SJSA1 (cell line): ENCODE measurements at regions not wholly inside any gene's neighbourhood (a gene's known extent, or its start where the extent isn't known, plus 50 kb on each side); places are given as distances from the start of the nearest gene placed in this dataset.

Experiments used
- DNase-seq, 2 experiments: peaks; one replicate each; pipeline ENCODE4 v3.0.0-alpha.2; 2015 to 2020; ENCODE audit warnings: low spot score in 2 of 2, low read depth in 1 of 2
- H3K27ac ChIP-seq: fragments of 250-450 bp; sonication (Bioruptor Pico); 2 replicates; pipeline ENCODE4 v1.5.1; 2020; ENCODE audit warnings: mild to moderate bottlenecking, moderate library complexity
- H3K27me3 ChIP-seq: fragments of 250-450 bp; sonication (Bioruptor Pico); replicated peaks from 2 replicates; pipeline ENCODE4 v1.5.1; 2020; ENCODE audit warnings: mild to moderate bottlenecking, moderate library complexity
- H3K36me3 ChIP-seq: fragments of 250-450 bp; sonication (Bioruptor Pico); 2 replicates; pipeline ENCODE4 v1.5.1; 2020; ENCODE audit warnings: mild to moderate bottlenecking
- H3K4me1 ChIP-seq: fragments of 250-450 bp; sonication (Bioruptor Pico); replicated peaks from 2 replicates; pipeline ENCODE4 v1.6.1; 2021; ENCODE audit warnings: mild to moderate bottlenecking
- H3K4me3 ChIP-seq: fragments of 250-450 bp; sonication (Bioruptor Pico); 2 replicates; pipeline ENCODE4 v1.5.1; 2020; ENCODE audit warnings: mild to moderate bottlenecking
- H3K9me3 ChIP-seq: fragments of 250-450 bp; sonication (Bioruptor Pico); replicated peaks from 2 replicates; pipeline ENCODE4 v1.5.1; 2020; ENCODE audit warnings: mild to moderate bottlenecking

DNA sequence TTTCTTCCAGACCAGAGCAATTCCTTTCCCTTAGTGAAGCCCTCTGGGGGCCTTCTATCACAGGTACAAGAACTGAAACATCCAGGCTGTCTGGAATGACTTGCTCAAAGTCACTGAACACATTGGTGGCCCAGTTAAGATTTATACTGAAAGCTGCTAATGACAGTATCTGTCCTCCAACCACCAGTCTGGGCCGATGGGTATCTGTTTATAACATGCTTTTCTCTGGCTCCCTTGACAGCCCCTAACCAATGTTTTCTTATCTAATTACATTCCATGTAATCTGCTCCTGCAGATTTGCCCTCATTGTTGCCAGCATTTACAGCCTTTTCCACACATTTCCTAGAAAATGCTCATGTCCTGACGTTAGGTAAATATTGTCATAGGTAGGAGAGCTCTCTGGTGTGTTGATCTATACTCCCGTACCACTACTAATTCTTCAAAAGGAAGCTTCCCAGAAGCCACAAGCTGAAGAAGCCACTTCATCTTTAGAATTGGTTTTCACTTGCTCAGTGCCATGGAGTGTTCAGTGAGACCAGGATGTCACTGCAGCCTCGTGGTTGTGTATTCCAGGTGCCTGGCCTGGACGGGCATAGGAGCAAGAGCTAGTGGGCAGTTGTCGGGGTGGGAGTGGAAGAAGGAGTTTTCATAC, 163.9 kb downstream of the TSEN15 start:
- H3K4me1 ChIP-seq, result peaks cover 8% of the 10 kb centered on the region
- H3K4me3 ChIP-seq, result no peak overlapping the region
- no peaks in the 10 kb centered on the region for H3K9me3 ChIP-seq
- no peaks in the 10 kb centered on the region for H3K36me3 ChIP-seq
- H3K27me3 ChIP-seq, result no peaks in the 10 kb centered on the region
- H3K27ac ChIP-seq, result no peak overlapping the region
- DNase-seq, result no peak

DNA sequence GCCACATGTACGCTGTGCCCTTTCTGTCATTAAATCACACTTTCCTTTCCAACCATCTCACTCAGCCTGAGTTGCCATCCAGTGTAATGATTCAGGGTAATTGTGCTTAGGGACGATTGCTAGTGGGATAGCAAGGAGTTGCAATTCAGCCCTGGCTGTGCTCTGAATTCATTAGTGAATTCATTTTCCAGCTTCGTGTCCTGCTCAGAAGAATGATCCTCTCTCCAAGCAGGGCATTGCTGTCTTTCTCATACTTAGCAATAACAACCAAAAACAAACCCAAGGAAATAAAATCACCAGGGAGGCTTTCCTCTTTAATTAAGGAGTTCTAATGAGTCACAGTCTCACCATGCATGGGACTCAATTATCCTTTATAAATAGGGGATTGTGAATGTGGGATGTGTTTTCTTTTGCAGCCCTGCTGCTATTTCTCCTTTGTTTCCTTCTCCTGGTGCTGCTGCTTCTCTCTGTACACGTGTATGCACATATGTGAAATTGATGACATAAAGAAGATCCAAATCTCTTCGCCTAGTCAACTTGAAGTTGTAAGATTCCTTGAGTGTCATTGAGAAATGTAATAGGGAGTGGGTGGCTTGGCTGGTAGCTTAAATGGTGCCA, 167.0 kb downstream of the TSEN15 start:
- H3K27ac ChIP-seq, result no peak overlapping the region
- no peak overlapping the region for H3K4me3 ChIP-seq
- no peaks in the 10 kb centered on the region for H3K27me3 ChIP-seq
- DNase-seq, result no peak
- H3K36me3 ChIP-seq, result no peaks in the 10 kb centered on the region
- no peaks in the 10 kb centered on the region for H3K9me3 ChIP-seq
- H3K4me1 ChIP-seq, result no peaks in the 10 kb centered on the region

DNA sequence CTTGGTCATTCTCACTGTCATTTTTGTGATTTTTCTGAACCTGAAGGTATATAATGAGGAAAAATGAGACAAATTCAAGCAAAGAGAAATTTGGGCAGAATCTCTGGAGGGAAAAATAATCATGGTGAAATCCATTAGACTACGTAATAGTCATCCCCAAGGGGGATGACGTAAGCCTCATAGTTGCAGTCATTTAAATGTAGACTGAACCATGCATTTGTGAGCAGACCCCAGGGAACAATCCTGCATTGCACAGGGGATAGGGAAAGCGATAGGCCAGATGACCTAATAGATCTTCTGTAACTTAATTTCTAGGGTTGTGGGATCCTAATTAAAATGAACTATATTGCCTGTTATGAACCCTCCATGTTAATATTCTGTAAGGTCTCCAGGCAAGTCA, 167.4 kb upstream of the C1orf21 start:
- no peak overlapping the region for H3K4me3 ChIP-seq
- H3K27me3 ChIP-seq, result no peaks in the 10 kb centered on the region
- no peak overlapping the region for H3K27ac ChIP-seq
- DNase-seq, result no peak
- no peaks in the 10 kb centered on the region for H3K9me3 ChIP-seq
- H3K36me3 ChIP-seq, result no peaks in the 10 kb centered on the region
- H3K4me1 ChIP-seq, result no peaks in the 10 kb centered on the region

DNA sequence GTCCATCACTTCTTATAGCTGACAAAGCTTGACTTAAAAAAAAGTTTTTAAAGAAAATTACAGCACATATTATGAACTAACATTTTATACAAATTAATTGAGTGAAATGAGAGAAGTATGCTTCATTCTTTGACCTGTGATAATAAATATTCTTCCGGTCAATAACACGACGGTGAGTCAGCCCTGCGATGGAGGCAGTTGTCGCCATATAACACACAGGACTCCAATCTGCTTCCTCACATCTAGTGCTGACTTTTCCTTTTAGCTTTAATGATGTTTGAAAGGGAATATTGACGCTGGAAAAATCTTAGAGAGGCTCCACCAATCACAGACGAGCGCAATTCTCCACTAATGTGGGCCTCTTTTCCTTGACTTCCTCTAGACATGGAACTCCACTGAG, 166.9 kb upstream of the C1orf21 start:
- Histone ChIP-seq H3K4me3 (no peak overlapping the region), H3K27me3 (no peaks in the 10 kb centered on the region), H3K9me3 (no peaks in the 10 kb centered on the region), H3K27ac (no peak overlapping the region), H3K4me1 (no peaks in the 10 kb centered on the region), H3K36me3 (no peaks in the 10 kb centered on the region)
- DNase-seq, result no peak

DNA sequence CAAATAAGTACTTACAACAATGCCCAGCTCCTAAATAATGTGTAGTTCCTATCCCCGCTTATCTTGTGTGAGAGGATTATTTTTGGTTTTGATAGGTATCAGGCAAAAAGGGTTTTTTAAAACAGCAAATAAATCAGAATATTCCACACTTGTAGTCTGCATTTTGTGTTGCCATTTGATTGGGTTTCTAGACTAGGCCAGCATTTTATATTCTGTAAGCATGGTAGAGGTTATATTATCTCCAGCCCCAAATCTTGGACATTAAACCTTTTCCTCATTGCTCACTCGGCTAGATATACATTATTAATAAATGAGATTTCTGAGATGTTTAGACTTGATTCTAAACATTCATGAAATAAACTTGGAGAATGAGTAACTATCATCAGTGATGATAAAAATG, 165.7 kb upstream of the C1orf21 start:
- DNase-seq, result no peak
- Histone ChIP-seq H3K4me3 (no peak overlapping the region), H3K27me3 (no peaks in the 10 kb centered on the region), H3K27ac (no peak overlapping the region), H3K9me3 (no peaks in the 10 kb centered on the region), H3K36me3 (no peaks in the 10 kb centered on the region), H3K4me1 (no peaks in the 10 kb centered on the region)

DNA sequence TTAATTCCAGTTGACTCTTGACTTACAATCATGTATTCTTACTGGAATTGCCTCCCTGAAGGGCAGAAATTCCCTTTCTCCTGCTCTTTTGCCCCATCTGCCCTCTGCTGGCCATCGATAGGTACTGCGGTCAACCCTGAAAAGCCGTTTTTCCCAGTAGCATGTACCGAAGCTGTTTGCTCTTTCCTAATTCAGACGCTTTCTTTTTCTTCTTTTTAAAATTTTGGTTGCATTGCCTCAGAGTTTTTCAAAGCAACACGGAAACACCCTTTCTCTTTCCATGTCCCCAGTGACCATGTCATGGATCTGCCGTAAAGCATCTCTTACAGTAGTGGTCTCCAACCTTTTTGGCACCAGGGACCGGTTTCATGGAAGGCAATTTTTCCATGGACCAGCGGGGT, 164.2 kb upstream of the C1orf21 start:
- H3K9me3 ChIP-seq, result no peaks in the 10 kb centered on the region
- no peak overlapping the region for H3K4me3 ChIP-seq

DNA sequence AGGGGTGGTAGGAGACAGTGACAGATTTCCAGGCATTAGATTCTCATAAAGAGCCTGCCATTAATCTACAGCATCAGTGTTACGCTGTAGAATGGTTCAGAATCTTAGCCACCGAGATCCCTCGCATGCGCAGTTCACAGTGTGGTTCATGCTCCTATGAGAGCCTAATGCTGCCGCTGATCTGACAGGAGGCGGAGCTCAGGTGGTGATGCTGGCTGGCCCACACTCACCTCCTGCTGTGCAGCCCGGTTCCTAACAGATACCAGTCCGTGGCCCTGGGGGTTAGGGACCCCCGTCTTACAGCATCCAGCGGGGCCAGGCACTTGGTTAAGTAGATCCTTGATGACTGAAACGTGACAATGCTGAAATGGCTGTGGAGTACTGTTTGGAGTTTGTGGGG, 163.6 kb upstream of the C1orf21 start:
- Histone ChIP-seq H3K4me1 (no peaks in the 10 kb centered on the region), H3K27ac (no peak overlapping the region), H3K4me3 (no peak overlapping the region), H3K36me3 (no peaks in the 10 kb centered on the region), H3K9me3 (no peaks in the 10 kb centered on the region), H3K27me3 (no peaks in the 10 kb centered on the region)
- no peak for DNase-seq

More for the DNA sequence above, 164.2 kb upstream of the C1orf21 start:
- Histone ChIP-seq H3K36me3 (no peaks in the 10 kb centered on the region), H3K27me3 (no peaks in the 10 kb centered on the region), H3K27ac (no peak overlapping the region), H3K4me1 (no peaks in the 10 kb centered on the region)
- peak in 1 of 2 experiments; percentile 56 for DNase-seq

DNA sequence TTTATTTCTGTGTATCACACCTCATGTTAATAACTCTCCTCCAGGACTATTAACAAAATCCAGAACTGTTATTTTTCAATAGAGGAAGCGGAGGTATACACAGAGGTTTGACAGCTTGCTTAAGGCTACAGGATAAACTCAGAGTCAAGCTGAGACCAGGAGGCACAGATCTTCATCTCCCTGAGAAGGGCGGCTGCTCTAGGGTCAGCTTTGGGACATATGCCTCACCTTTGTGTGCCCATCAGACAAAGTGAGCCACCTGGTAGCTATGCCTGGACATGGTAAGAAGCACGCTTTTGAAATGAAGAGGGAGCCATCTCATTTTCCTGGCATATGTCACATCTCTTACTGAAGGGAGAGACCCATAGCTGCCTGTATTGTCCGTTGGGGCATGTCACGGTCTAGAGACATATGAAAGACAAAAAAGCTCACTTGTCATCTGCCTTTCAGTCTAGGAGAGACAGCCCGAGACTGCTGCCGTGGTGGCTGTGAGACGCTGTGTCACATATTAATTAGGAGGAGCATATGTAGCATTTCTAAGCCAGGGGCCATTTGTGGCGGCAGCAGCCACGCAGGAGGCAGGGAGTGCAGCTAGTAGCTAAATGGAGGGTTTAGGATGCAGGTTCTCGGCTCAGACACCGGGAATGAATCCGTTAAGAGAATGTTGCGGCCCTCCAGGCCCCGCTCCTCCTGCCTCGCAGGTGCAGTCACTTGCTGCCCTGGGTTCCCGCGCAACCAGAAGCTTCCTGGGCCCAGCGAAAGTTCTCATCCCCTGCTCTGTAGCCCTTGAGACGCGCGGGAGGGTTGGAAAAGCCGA, 161.3 kb upstream of the C1orf21 start:
- Histone ChIP-seq H3K36me3 (no peaks in the 10 kb centered on the region), H3K27ac (no peak overlapping the region), H3K4me1 (no peaks in the 10 kb centered on the region), H3K27me3 (no peaks in the 10 kb centered on the region), H3K9me3 (no peaks in the 10 kb centered on the region), H3K4me3 (no peak overlapping the region)
- DNase-seq, result no peak

DNA sequence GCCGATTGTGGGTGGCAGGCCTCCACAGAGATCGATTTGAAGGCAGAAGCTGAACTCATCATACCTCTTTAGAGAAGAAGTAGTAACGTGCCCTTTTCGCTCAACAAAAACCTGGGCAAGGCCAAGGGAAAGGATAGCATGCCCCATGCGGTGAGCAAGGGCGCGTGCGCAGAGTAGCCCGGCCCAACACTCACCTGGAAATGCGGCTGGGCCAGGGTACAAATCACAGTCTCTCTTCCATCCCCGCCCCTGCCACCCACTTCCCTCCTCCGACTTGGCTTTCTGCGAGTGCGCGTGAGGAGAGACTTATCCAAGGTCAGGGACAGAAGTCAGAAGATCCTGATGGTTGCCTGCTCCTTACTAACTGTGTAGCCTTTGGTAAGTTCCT, 160.7 kb upstream of the C1orf21 start:
- no peak for DNase-seq
- no peaks in the 10 kb centered on the region for H3K9me3 ChIP-seq
- H3K4me1 ChIP-seq, result no peaks in the 10 kb centered on the region
- H3K27ac ChIP-seq, result no peak overlapping the region
- H3K4me3 ChIP-seq, result no peak overlapping the region
- H3K36me3 ChIP-seq, result no peaks in the 10 kb centered on the region
- H3K27me3 ChIP-seq, result no peaks in the 10 kb centered on the region

DNA sequence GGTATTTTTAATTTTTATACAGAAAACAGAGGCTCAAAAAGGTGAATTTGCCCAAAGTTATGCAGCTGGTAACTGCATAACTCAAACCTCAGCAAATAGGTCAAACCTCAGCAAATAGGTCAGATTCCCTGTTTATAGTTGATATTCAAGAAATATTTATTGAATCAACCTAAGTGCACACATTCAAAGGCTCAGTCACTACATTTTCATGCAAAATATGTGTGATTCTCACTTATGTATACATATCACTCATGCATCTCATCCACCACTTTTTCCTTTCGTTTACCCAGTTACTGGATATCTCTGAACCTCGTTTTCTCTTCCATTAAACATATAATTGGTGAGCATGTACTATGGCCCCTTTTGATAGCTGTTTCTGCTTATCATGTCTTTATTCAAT, 158.3 kb upstream of the C1orf21 start:
- no peaks in the 10 kb centered on the region for H3K27me3 ChIP-seq
- H3K27ac ChIP-seq, result no peak overlapping the region
- no peaks in the 10 kb centered on the region for H3K36me3 ChIP-seq
- H3K4me3 ChIP-seq, result no peak overlapping the region
- H3K4me1 ChIP-seq, result no peaks in the 10 kb centered on the region
- DNase-seq, result no peak
- H3K9me3 ChIP-seq, result no peaks in the 10 kb centered on the region

DNA sequence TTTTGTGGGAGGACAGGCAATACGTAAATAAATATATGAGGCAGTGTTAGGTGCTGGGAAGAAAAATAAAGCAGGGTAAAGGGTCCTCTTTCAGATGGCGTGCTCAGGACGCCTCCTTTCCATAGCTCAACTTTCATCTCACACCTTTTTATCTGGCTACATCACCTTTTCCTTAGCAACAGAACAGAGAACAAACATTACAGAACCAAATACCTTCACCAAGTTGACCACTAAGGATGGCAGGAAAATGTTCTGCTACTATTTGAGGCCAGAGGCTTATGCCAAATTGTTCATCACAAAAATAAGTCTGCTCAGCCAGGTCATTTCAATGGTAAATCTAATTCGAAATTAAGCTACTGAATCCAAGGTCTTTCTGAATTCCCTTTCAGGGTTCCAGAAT, 149.2 kb upstream of the C1orf21 start:
- H3K27ac ChIP-seq, result no peak overlapping the region
- no peak for DNase-seq
- H3K4me3 ChIP-seq, result no peak overlapping the region
- peaks cover 6% of the 10 kb centered on the region for H3K4me1 ChIP-seq
- H3K27me3 ChIP-seq, result no peaks in the 10 kb centered on the region
- H3K36me3 ChIP-seq, result no peaks in the 10 kb centered on the region
- no peaks in the 10 kb centered on the region for H3K9me3 ChIP-seq

DNA sequence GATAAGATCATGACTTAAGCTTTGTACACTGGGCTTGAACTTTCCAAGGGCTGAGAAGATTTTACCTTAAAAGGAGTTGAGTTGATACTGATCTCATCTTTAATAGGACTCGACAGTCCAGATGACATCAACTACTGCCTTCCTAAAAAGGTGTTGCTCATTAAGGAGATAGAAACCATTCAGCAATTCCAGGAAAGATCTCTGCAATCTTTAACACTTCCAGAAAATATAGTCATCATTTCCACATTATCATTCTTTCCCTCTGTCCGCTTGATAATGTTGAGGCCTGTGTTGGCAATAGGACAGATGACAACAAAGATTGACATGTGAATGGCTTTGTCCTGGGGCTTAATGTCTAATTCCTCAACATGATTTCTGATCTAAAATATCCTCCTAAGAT, 145.4 kb upstream of the C1orf21 start:
- Histone ChIP-seq H3K9me3 (no peaks in the 10 kb centered on the region), H3K36me3 (no peaks in the 10 kb centered on the region), H3K4me1 (peaks cover 10% of the 10 kb centered on the region), H3K27me3 (no peaks in the 10 kb centered on the region), H3K27ac (no peak overlapping the region), H3K4me3 (no peak overlapping the region)
- DNase-seq, result no peak

DNA sequence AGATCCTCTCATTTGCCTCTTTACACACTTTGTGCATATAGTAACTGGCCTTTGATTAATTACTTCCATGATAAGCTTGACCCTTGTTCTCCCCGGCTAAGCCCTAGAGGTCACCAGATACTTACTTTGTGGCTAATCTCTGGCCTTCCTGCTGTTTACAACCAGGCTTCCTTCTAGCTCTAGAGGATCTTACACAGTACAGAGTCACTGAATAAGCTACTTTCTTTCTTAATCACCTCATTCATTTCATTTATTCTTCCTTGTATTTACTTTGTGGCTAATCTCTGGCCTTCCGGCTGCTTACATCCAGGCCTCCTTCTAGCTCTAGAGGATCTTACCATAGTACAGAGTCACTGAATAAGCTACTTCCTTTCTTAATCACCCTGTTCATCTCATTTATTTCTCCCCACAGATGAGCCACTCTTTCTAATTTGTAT, 144.3 kb upstream of the C1orf21 start:
- no peak overlapping the region for H3K4me3 ChIP-seq
- H3K4me1 ChIP-seq, result peaks cover 10% of the 10 kb centered on the region
- no peak overlapping the region for H3K27ac ChIP-seq
- peak in 1 of 2 experiments; percentile 36 for DNase-seq
- no peaks in the 10 kb centered on the region for H3K36me3 ChIP-seq
- no peaks in the 10 kb centered on the region for H3K27me3 ChIP-seq
- H3K9me3 ChIP-seq, result no peaks in the 10 kb centered on the region

DNA sequence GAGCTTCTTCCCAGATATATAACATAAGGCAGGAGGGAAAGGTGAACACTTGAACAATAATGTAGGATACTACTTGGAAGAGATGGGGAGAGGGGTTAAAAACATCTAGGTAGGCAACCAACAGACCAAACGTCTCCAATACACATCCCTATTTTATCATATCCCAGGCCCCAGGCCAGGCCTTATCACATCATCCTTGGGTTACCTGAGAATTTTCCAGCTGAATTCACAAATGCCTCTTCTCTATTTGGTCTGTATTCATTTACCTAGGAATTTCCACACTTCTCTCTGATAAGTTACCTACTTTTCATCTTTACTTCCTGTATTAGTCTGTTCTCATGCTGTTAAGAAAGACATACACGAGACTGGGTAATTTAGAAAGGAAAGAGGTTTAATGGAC, 141.9 kb upstream of the C1orf21 start:
- H3K27me3 ChIP-seq, result no peaks in the 10 kb centered on the region
- no peaks in the 10 kb centered on the region for H3K9me3 ChIP-seq
- H3K4me3 ChIP-seq, result no peak overlapping the region
- no peak for DNase-seq
- H3K27ac ChIP-seq, result no peak overlapping the region
- no peaks in the 10 kb centered on the region for H3K36me3 ChIP-seq
- peaks cover 10% of the 10 kb centered on the region for H3K4me1 ChIP-seq
